SU-DHL-6 (cell line): ENCODE measurements at regions not wholly inside any gene's neighbourhood (a gene's known extent, or its start where the extent isn't known, plus 50 kb on each side); places are given as distances from the start of the nearest gene placed in this dataset.

Source experiments
- H2AFZ ChIP-seq: fragments of 200-600 bp; sonication (generic); 2 replicates; pipeline ENCODE4 v1.6.1; 2014; ENCODE audit warnings: low read depth, mild to moderate bottlenecking, moderate library complexity, mixed read lengths, antibody characterized with exemption, low read length; ENCODE audit not compliant: severe bottlenecking
- H3F3A ChIP-seq: fragments of 200-600 bp; shearing (Covaris generic); 2 replicates; pipeline ENCODE4 v1.6.0; 2016; ENCODE audit warnings: antibody characterized with exemption, mild to moderate bottlenecking; ENCODE audit not compliant: insufficient read depth
- H3K27ac ChIP-seq: fragments of 200-600 bp; sonication (generic); 2 replicates; pipeline ENCODE4 v1.5.1; 2016; ENCODE audit warnings: low read depth, mild to moderate bottlenecking, low read length, moderate library complexity, mixed read lengths
- H3K27me3 ChIP-seq: fragments of 200-600 bp; sonication (generic), shearing (Covaris generic); 2 replicates; pipeline ENCODE4 v1.6.0; 2014; ENCODE audit warnings: mild to moderate bottlenecking, low read length
- H3K36me3 ChIP-seq: fragments of 200-600 bp; sonication (generic); 2 replicates; pipeline ENCODE4 v1.6.1; 2014; ENCODE audit warnings: mild to moderate bottlenecking, low read length, mixed read lengths
- H3K4me2 ChIP-seq: fragments of 300-600, 200-600 bp; shearing (Covaris generic), sonication (generic); 2 replicates; pipeline ENCODE4 v1.6.0; 2014; ENCODE audit warnings: low read length, low read depth, mild to moderate bottlenecking; ENCODE audit not compliant: poor library complexity, severe bottlenecking
- H3K4me3 ChIP-seq: fragments of 200-600 bp; sonication (generic); 2 replicates; pipeline ENCODE4 v1.5.1; 2014; ENCODE audit warnings: antibody characterized with exemption, low read length, mild to moderate bottlenecking, mixed read lengths; ENCODE audit not compliant: insufficient read depth, poor library complexity, severe bottlenecking
- H3K79me2 ChIP-seq: fragments of 200-600 bp; sonication (generic); 2 replicates; pipeline ENCODE4 v1.6.1; 2014; ENCODE audit warnings: mild to moderate bottlenecking, low read length, moderate library complexity; ENCODE audit not compliant: insufficient read depth
- H3K9ac ChIP-seq: fragments of 200-600 bp; sonication (generic); 2 replicates; pipeline ENCODE4 v1.7.0; 2014; ENCODE audit warnings: mild to moderate bottlenecking, low read length
- H3K9me2 ChIP-seq: fragments of 200-600 bp; sonication (generic); replicated peaks from 2 replicates; pipeline ENCODE4 v1.6.1; 2014; ENCODE audit warnings: low read length; ENCODE audit not compliant: insufficient read depth
- H3K9me3 ChIP-seq: fragments of 200-600 bp; sonication (generic); 2 replicates; pipeline ENCODE4 v1.6.1; 2014; ENCODE audit warnings: low read length, mixed read lengths; ENCODE audit not compliant: insufficient read depth
- H4K20me1 ChIP-seq: fragments of 200-600 bp; sonication (generic); 2 replicates; pipeline ENCODE4 v1.6.1; 2014; ENCODE audit warnings: low read depth, mild to moderate bottlenecking, antibody characterized with exemption, low read length, moderate library complexity, mixed read lengths
- EZH2phosphoT487 ChIP-seq: fragments of 200-600 bp; sonication (generic), shearing (Covaris generic); conservative IDR thresholded peaks from 2 replicates; pipeline ENCODE4 v1.6.1; 2018; ENCODE audit warnings: mild to moderate bottlenecking, antibody characterized with exemption, low read length, moderate library complexity, mixed read lengths
- TF ChIP-seq, protein P1 (sequence below): fragments of 200-600 bp; sonication (generic); IDR thresholded peaks from one replicate; pipeline ENCODE4 v1.5.1; 2017; ENCODE audit warnings: antibody characterized with exemption, mild to moderate bottlenecking, low read length, moderate library complexity; ENCODE audit not compliant: insufficient read depth, poor library complexity, severe bottlenecking

DNA sequence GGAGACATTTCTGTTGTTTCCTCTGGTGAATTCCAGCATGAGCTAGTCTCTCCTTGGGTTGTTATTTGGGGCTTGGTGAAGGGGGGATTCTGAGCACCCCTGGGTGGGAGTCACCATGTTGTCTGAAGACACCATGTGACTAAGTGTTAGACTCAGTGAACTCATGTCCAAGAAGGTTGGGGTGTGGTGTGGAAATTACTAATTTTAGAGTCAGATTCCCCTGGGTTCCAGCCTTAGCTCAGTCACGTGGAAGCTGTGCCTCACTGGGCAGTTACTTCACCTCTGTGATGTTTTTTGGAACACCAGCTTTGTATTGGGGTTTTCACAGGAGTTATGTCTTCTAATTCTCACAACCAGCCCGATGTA lies 171.5 kb downstream of the RPLP1 start:
- no peaks in the 10 kb centered on the region for H3K79me2 ChIP-seq
- H3K27ac ChIP-seq: no peak overlapping the region
- no peak overlapping the region for H3K4me3 ChIP-seq
- H3K9me3 ChIP-seq: no peaks in the 10 kb centered on the region
- TF ChIP-seq, protein P1, sequence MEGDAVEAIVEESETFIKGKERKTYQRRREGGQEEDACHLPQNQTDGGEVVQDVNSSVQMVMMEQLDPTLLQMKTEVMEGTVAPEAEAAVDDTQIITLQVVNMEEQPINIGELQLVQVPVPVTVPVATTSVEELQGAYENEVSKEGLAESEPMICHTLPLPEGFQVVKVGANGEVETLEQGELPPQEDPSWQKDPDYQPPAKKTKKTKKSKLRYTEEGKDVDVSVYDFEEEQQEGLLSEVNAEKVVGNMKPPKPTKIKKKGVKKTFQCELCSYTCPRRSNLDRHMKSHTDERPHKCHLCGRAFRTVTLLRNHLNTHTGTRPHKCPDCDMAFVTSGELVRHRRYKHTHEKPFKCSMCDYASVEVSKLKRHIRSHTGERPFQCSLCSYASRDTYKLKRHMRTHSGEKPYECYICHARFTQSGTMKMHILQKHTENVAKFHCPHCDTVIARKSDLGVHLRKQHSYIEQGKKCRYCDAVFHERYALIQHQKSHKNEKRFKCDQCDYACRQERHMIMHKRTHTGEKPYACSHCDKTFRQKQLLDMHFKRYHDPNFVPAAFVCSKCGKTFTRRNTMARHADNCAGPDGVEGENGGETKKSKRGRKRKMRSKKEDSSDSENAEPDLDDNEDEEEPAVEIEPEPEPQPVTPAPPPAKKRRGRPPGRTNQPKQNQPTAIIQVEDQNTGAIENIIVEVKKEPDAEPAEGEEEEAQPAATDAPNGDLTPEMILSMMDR: no peak
- no peak for TF ChIP-seq EZH2phosphoT487
- no peaks in the 10 kb centered on the region for H3K9me2 ChIP-seq
- no peak overlapping the region for H3K4me2 ChIP-seq
- no peaks in the 10 kb centered on the region for H3K36me3 ChIP-seq
- no peak overlapping the region for H2AFZ ChIP-seq
- H3F3A ChIP-seq: no peaks in the 10 kb centered on the region
- no peak overlapping the region for H3K9ac ChIP-seq
- H3K27me3 ChIP-seq: no peaks in the 10 kb centered on the region
- no peaks in the 10 kb centered on the region for H4K20me1 ChIP-seq

DNA sequence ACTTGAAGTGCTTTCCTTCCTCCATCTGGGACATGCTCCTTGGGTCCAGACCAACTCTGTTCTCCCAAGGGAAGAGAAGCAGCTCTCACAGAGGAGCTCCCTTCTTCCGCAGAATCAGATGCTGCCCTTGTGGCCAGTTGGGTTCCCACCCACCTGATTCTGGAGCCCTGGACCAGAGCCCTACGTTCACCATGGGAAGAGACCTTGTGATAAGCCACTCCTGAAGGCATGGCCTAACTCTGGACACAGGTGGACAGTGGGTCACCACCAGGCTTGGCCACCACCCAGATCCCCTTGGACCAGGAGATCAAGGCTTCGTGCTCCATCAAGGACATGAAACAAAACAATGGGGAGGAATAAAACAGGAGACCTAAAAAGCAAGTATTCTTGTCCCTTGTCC lies 172.2 kb downstream of the RPLP1 start:
- TF ChIP-seq, protein P1: no peak
- TF ChIP-seq EZH2phosphoT487: no peak

DNA sequence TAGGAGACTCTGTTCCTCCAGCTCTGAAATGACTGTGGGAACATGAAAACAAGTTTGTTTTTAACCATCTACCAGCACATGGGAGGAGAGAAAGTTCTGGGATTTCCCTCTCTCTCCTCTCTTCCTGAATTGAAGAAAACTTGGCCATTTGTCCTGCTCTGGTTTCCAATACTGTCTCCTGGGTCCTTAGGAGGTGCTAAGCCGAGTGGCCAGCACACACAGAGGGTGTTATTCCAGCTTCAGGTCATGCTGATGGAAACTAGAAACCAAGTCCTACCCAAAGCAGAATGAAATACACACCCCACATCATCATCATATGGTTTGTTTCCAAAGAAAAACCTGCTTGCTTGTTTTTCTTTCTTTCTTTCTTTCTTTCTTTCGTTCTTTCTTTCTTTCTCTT lies 172.7 kb downstream of the RPLP1 start:
- Histone ChIP-seq H3F3A (no peaks in the 10 kb centered on the region), H3K9ac (no peak overlapping the region), H3K4me2 (no peak overlapping the region), H2AFZ (no peak overlapping the region), H3K79me2 (no peaks in the 10 kb centered on the region), H3K36me3 (no peaks in the 10 kb centered on the region), H3K4me3 (no peak overlapping the region), H3K27ac (no peak overlapping the region), H3K27me3 (no peaks in the 10 kb centered on the region), H4K20me1 (no peaks in the 10 kb centered on the region), H3K9me2 (no peaks in the 10 kb centered on the region), H3K9me3 (no peaks in the 10 kb centered on the region)
- TF ChIP-seq, protein P1: no peak
- no peak for TF ChIP-seq EZH2phosphoT487

More for the DNA sequence above, 172.2 kb downstream of the RPLP1 start:
- Histone ChIP-seq H3K4me3 (no peak overlapping the region), H3F3A (no peaks in the 10 kb centered on the region), H3K79me2 (no peaks in the 10 kb centered on the region), H3K9ac (no peak overlapping the region), H3K9me3 (no peaks in the 10 kb centered on the region), H3K4me2 (no peak overlapping the region), H3K36me3 (no peaks in the 10 kb centered on the region), H3K27ac (no peak overlapping the region), H3K9me2 (no peaks in the 10 kb centered on the region), H4K20me1 (no peaks in the 10 kb centered on the region), H2AFZ (no peak overlapping the region), H3K27me3 (no peaks in the 10 kb centered on the region)
